ENCODE measurements at regions not wholly inside any gene's neighbourhood (a gene's known extent, or its start where the extent isn't known, plus 50 kb on each side); places are given as distances from the start of the nearest gene placed in this dataset.
A peak's percentile ranks its signal among the peaks of the same experiment; 100 is the strongest.

DNA sequence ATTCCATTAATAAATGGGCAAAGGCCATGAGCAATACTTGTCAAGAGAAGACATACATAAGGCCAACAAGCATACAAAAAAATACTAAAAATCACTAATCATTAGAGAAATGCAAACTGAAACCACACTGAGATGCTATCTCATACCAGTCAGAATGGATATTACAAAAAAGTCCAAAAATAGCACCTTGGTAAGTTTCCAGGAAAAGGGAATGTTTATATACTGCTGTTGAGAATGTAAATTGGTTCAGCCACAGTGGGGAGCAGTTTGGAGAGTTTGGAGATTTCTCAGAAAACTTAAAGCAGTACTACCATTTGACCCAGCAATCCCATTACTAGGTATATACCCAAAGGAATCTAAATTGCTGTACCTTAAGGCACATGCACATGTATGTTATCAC is 467.7 kb downstream of the CDH11 start:
- H3K4me3 ChIP-seq (ENCODE audit: low read depth, low read length): no peak overlapping the region
- FAIRE-seq (no peak), DNase-seq (ENCODE audit: low read depth) (no peak)
- H3K36me3 ChIP-seq (ENCODE audit: control insufficient read depth, insufficient read depth, low read length): no peaks in the 10 kb centered on the region
- no peaks in the 10 kb centered on the region for H3K27me3 ChIP-seq (ENCODE audit: control insufficient read depth, insufficient read depth, low read length)
- TF ChIP-seq, protein P1, sequence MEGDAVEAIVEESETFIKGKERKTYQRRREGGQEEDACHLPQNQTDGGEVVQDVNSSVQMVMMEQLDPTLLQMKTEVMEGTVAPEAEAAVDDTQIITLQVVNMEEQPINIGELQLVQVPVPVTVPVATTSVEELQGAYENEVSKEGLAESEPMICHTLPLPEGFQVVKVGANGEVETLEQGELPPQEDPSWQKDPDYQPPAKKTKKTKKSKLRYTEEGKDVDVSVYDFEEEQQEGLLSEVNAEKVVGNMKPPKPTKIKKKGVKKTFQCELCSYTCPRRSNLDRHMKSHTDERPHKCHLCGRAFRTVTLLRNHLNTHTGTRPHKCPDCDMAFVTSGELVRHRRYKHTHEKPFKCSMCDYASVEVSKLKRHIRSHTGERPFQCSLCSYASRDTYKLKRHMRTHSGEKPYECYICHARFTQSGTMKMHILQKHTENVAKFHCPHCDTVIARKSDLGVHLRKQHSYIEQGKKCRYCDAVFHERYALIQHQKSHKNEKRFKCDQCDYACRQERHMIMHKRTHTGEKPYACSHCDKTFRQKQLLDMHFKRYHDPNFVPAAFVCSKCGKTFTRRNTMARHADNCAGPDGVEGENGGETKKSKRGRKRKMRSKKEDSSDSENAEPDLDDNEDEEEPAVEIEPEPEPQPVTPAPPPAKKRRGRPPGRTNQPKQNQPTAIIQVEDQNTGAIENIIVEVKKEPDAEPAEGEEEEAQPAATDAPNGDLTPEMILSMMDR (IDR thresholded peaks at IDR 0.05; ENCODE audit: insufficient read depth, low read length, severe bottlenecking): no peak

GRCh38 chr16:64648282-64648681 is 473.6 kb downstream of the CDH11 start:
- TF ChIP-seq, protein P1 (IDR thresholded peaks at IDR 0.05; ENCODE audit: insufficient read depth, low read length, severe bottlenecking): no peak
- FAIRE-seq (no peak), DNase-seq (ENCODE audit: low read depth) (no peak)
- Histone ChIP-seq H3K27me3 (ENCODE audit: control insufficient read depth, insufficient read depth, low read length) (no peaks in the 10 kb centered on the region), H3K4me3 (ENCODE audit: low read depth, low read length) (no peak overlapping the region), H3K36me3 (ENCODE audit: control insufficient read depth, insufficient read depth, low read length) (no peaks in the 10 kb centered on the region)

DNA sequence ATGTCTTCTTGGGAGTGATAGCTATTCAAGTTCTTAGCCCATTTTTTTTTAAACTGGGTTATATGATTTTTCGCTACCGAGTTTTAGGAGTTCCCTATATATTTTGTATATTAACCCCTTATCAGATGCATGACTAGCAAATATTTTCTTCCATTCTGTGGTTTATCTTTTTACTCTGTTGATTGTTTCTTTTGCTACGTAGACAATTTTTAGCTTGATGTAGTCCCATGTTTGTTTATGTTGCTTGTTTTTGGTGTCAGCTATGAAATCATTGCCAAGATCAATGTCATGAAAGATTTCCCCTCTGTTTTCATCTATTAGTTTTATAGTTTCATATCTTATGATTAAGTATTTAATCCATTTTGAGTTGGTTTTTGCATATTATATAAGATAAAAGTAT is 480.5 kb downstream of the CDH11 start:
- TF ChIP-seq, protein P1 (IDR thresholded peaks at IDR 0.05; ENCODE audit: insufficient read depth, low read length, severe bottlenecking): no peak
- no peak for FAIRE-seq
- H3K36me3 ChIP-seq (ENCODE audit: control insufficient read depth, insufficient read depth, low read length): no peaks in the 10 kb centered on the region
- no peaks in the 10 kb centered on the region for H3K27me3 ChIP-seq (ENCODE audit: control insufficient read depth, insufficient read depth, low read length)
- DNase-seq (ENCODE audit: low read depth): no peak
- no peak overlapping the region for H3K4me3 ChIP-seq (ENCODE audit: low read depth, low read length)

GRCh38 chr16:64638766-64639165 is 483.1 kb downstream of the CDH11 start:
- TF ChIP-seq, protein P1 (IDR thresholded peaks at IDR 0.05; ENCODE audit: insufficient read depth, low read length, severe bottlenecking): no peak
- Histone ChIP-seq H3K27me3 (ENCODE audit: control insufficient read depth, insufficient read depth, low read length) (no peaks in the 10 kb centered on the region), H3K36me3 (ENCODE audit: control insufficient read depth, insufficient read depth, low read length) (no peaks in the 10 kb centered on the region), H3K4me3 (ENCODE audit: low read depth, low read length) (no peak overlapping the region)
- no peak for DNase-seq (ENCODE audit: low read depth)
- FAIRE-seq: no peak

DNA sequence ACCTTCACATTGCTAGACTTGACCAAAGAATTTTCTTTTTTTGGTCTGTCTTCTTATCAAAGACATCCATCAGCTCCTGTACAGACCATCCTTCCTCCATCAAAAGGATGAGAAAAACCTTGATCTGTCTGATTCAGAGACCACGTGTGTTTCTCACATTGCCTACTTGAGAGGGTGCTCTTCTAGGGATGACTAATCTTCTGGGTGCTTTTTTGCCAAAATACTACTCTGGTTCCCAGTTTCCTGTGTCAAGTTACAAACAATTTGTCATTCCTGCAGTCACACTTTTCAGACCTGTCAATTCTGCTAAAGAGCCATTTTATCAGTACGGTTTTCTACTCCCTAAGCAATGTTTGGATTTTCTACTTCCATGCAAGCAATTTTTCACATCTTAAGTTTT is 492.2 kb downstream of the CDH11 start:
- H3K4me3 ChIP-seq (ENCODE audit: low read depth, low read length): no peak overlapping the region
- no peak for FAIRE-seq
- DNase-seq (ENCODE audit: low read depth): peak; percentile 80
- no peaks in the 10 kb centered on the region for H3K27me3 ChIP-seq (ENCODE audit: control insufficient read depth, insufficient read depth, low read length)
- H3K36me3 ChIP-seq (ENCODE audit: control insufficient read depth, insufficient read depth, low read length): no peaks in the 10 kb centered on the region
- TF ChIP-seq, protein P1 (IDR thresholded peaks at IDR 0.05; ENCODE audit: insufficient read depth, low read length, severe bottlenecking): no peak

DNA sequence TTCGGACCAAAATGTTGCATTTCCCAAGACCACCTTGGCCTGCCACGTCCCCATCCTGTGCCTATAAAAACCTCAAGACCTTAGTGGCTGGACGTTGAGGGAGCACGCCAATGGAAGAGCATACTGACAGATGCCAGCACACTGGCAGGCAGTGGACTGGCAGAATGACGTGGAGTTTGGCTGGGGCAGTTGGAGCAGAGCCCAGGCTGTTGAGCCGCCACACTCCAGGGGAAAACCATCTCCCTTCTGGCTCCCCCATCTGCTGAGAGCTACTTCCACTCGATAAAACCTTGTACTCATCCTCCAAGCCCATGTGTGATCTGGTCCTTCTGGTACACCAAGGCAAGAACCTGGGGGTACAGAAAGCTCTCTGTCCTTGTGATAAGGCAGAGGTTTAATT is 494.1 kb downstream of the CDH11 start:
- no peak for DNase-seq (ENCODE audit: low read depth)
- TF ChIP-seq, protein P1 (IDR thresholded peaks at IDR 0.05; ENCODE audit: insufficient read depth, low read length, severe bottlenecking): no peak
- Histone ChIP-seq H3K4me3 (ENCODE audit: low read depth, low read length) (no peak overlapping the region), H3K27me3 (ENCODE audit: control insufficient read depth, insufficient read depth, low read length) (no peaks in the 10 kb centered on the region), H3K36me3 (ENCODE audit: control insufficient read depth, insufficient read depth, low read length) (no peaks in the 10 kb centered on the region)
- no peak for FAIRE-seq

All from bronchial epithelial cell (primary cell).